GM10266 (cell line): ENCODE measurements at regions not wholly inside any gene's neighbourhood (a gene's known extent, or its start where the extent isn't known, plus 50 kb on each side); places are given as distances from the start of the nearest gene placed in this dataset.

Source experiments
- DNase-seq: peaks from one replicate; pipeline ENCODE4 v3.0.0; 2012; ENCODE audit errors: extremely low spot score
- CTCF ChIP-seq: IDR thresholded peaks from 2 replicates; pipeline ENCODE4 v1.5.1; 2012; ENCODE audit warnings: mild to moderate bottlenecking, low read depth; ENCODE audit not compliant: control insufficient read depth, insufficient read depth; ENCODE audit errors: missing control alignments

DNA sequence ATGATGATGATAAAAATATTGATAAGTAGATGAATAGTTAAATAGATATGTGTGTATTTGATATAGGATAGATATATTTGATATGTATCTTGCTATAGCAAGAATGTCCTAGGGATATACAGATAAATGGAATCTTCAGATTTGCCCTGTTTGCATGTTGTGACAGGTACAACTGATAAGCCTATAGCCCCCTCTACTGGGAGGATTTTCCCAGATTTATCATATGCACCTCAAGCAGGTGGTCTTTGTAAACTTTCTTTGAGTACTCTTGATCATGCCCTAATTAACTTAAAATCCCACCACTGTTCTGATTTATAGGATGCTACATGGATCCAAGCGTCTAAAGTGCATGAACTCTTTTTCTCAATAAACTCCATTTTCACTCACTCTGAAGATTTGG is 1050.7 kb downstream of the SORCS3 start:
- DNase-seq: no peak
- TF ChIP-seq CTCF: peak; percentile 15

GRCh38 chr10:105682911-105683310 is 1041.8 kb downstream of the SORCS3 start:
- TF ChIP-seq CTCF: no peak
- no peak for DNase-seq

DNA sequence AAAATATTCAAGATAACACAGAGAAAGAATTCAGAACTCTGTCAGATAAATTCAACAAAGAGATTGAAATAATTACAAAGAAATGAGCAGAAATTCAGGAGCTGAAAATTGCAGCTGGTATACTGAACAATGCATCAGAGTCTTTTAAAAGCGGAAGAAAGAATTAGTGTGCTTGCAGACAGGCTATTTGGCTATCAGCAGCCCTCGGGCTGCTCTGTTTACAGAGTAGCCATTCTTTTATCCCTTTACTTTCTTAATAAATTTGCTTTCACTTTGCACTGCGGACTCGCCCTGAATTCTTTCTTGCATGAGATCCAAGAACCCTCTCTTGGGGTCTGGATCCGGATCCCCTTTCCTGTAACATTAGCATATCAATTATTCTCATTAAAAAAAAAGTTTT is 1040.0 kb downstream of the SORCS3 start:
- TF ChIP-seq CTCF: no peak
- DNase-seq: no peak

DNA sequence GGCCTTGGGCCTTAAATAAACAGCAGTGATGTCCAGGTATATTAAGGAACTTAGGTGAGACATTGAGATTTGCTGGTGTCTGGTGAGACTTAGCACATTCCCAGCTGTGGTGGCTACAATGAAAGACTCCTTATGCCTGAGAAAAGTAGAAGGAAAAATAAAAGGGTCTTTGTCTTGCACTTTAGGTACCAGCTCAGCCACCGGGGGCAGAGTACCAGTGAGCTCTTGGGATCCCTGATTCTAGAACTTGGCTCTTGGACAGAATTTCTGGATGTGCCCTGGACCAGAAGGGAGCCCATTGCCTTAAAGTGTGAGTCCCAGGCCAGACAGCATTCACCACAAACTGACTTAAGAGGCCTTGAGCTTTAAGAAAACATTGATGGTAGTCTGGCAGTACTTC is 1038.7 kb downstream of the SORCS3 start:
- TF ChIP-seq CTCF: no peak
- no peak for DNase-seq

DNA sequence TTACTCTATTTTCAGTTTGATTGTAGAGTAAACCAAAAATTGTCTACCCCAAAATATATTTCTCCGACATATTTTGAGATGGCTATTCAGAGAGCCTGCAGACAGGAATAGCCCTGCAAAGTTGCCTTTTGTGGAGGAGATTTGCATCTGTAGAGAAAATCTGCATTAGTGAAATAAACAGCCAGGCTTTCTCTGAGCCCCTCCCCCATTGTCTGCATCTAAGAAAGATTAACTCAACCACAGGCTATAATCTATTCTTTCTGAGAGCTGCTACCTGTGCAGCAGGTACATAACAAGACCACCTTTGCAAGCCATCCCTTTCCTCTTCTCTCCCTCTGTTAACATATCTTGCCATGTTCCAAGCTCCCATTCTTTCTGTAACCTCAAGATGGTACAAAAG is 1034.2 kb downstream of the SORCS3 start:
- no peak for TF ChIP-seq CTCF
- DNase-seq: no peak

DNA sequence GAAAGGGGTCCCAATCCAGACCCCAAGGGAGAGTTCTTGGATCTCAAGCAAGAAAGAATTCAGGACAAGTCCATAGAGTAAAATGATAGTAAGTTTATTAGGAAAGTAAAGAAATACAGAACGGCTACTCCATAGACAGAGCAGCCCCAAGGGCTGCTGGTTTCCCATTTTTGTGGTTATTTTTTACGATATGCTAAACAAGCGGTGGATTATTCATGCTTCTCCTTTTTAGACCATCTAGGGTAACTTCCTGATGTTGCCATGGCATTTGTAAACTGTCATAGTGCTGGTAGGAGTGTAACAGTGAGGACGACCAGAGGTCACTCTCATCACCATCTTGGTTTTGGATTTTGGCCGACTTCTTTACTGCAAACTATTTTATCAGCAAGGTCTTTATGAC is 1033.4 kb downstream of the SORCS3 start:
- DNase-seq: no peak
- no peak for TF ChIP-seq CTCF

DNA sequence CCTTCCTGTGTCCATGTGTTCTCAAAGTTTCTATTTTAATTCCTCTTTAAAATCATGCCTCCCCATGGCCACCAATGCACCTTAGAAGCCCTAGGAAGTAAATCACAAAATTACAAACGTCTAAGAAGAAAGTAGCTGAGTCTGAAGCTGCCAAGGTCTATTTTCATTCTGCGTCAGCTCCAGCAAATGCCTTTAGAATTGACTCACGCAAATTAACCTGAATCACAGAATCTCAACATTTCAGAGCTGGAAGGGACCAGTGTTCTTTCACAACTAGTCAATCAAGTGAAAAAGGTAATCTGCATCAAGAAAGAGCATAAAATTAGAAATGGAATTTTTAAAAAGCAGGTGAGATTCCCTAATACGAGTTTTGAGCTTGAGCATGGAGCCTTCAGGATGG is 1017.6 kb downstream of the SORCS3 start:
- TF ChIP-seq CTCF: no peak
- DNase-seq: no peak
